KMS-11 (cell line): ENCODE measurements at regions not wholly inside any gene's neighbourhood (a gene's known extent, or its start where the extent isn't known, plus 50 kb on each side); places are given as distances from the start of the nearest gene placed in this dataset.

Experiments used
- H2AFZ ChIP-seq: fragments of 200-600 bp; sonication (generic); 2 replicates; pipeline ENCODE4 v1.6.1; 2016; ENCODE audit warnings: antibody characterized with exemption, mixed run types, low read depth
- H3K27ac ChIP-seq: fragments of 200-600 bp; sonication (generic); 2 replicates; pipeline ENCODE4 v1.6.1; 2016; ENCODE audit warnings: mild to moderate bottlenecking, mixed run types
- H3K27me3 ChIP-seq: fragments of 200-600 bp; sonication (generic); 2 replicates; pipeline ENCODE4 v1.6.1; 2017; ENCODE audit warnings: mild to moderate bottlenecking, low read depth, mixed run types, moderate library complexity; ENCODE audit not compliant: insufficient read depth
- H3K36me3 ChIP-seq: fragments of 200-600 bp; sonication (generic); 2 replicates; pipeline ENCODE4 v1.6.1; 2017; ENCODE audit warnings: mild to moderate bottlenecking, mixed run types; ENCODE audit not compliant: insufficient read depth
- H3K4me1 ChIP-seq: fragments of 200-600 bp; sonication (generic); 2 replicates; pipeline ENCODE4 v1.6.1; 2016; ENCODE audit warnings: mild to moderate bottlenecking, low read depth, mixed run types; ENCODE audit not compliant: poor library complexity, severe bottlenecking
- H3K4me2 ChIP-seq: fragments of 200-600 bp; sonication (generic); 2 replicates; pipeline ENCODE4 v1.7.0; 2016; ENCODE audit warnings: mild to moderate bottlenecking, mixed run types
- H3K4me3 ChIP-seq: fragments of 200-600 bp; sonication (generic); IDR thresholded peaks from 2 replicates; pipeline ENCODE4 v1.6.1; 2017; ENCODE audit warnings: low read depth, low read length, mixed read lengths; ENCODE audit not compliant: insufficient read depth
- H3K79me2 ChIP-seq: fragments of 200-600 bp; sonication (generic); 2 replicates; pipeline ENCODE4 v1.6.1; 2016; ENCODE audit warnings: low read depth, mixed run types; ENCODE audit not compliant: insufficient read depth
- H3K9ac ChIP-seq: fragments of 200-600 bp; sonication (generic); 2 replicates; pipeline ENCODE4 v1.6.1; 2016; ENCODE audit warnings: mild to moderate bottlenecking, mixed run types
- H4K20me1 ChIP-seq: fragments of 200-600 bp; sonication (generic); 2 replicates; pipeline ENCODE4 v1.6.1; 2016; ENCODE audit warnings: mild to moderate bottlenecking, mixed run types; ENCODE audit not compliant: insufficient read depth
- CTCF ChIP-seq: fragments of 200-600 bp; sonication (generic); conservative IDR thresholded peaks from 2 replicates; pipeline ENCODE4 v1.6.1; 2017; ENCODE audit warnings: low read depth, mild to moderate bottlenecking, antibody characterized with exemption, low read length, moderate library complexity, mixed read lengths

GRCh38 chr2:118232796-118233195 lies 144.5 kb downstream of the INSIG2 start:
- Histone ChIP-seq H3K79me2 (no peaks in the 10 kb centered on the region), H2AFZ (no peak overlapping the region), H3K4me1 (no peaks in the 10 kb centered on the region), H3K27me3 (no peaks in the 10 kb centered on the region), H3K36me3 (no peaks in the 10 kb centered on the region), H3K9ac (no peak overlapping the region), H3K27ac (no peak overlapping the region), H3K4me3 (no peak overlapping the region), H4K20me1 (no peaks in the 10 kb centered on the region), H3K4me2 (no peak overlapping the region)
- TF ChIP-seq CTCF = no peak

GRCh38 chr2:118232391-118232790 lies 144.1 kb downstream of the INSIG2 start:
- Histone ChIP-seq H2AFZ (no peak overlapping the region), H3K27me3 (no peaks in the 10 kb centered on the region), H4K20me1 (no peaks in the 10 kb centered on the region), H3K4me1 (no peaks in the 10 kb centered on the region), H3K79me2 (no peaks in the 10 kb centered on the region), H3K4me2 (no peak overlapping the region), H3K36me3 (no peaks in the 10 kb centered on the region), H3K27ac (no peak overlapping the region), H3K4me3 (no peak overlapping the region), H3K9ac (no peak overlapping the region)
- no peak for TF ChIP-seq CTCF

- no peak overlapping the region for H2AFZ ChIP-seq
- no peak overlapping the region for H3K9ac ChIP-seq
- no peaks in the 10 kb centered on the region for H3K27me3 ChIP-seq
Measured at GRCh38 chr2:118231759-118232158, 143.5 kb downstream of the INSIG2 start.

GRCh38 chr2:118227698-118228508 lies 139.6 kb downstream of the INSIG2 start:
- no peak overlapping the region for H3K27ac ChIP-seq
- no peak overlapping the region for H3K9ac ChIP-seq
- no peaks in the 10 kb centered on the region for H4K20me1 ChIP-seq
- no peak overlapping the region for H3K4me2 ChIP-seq
- H2AFZ ChIP-seq = no peak overlapping the region
- no peaks in the 10 kb centered on the region for H3K36me3 ChIP-seq
- H3K79me2 ChIP-seq = no peaks in the 10 kb centered on the region
- TF ChIP-seq CTCF = no peak
- H3K4me1 ChIP-seq = peaks cover 3% of the 10 kb centered on the region
- no peak overlapping the region for H3K4me3 ChIP-seq
- no peaks in the 10 kb centered on the region for H3K27me3 ChIP-seq

More at GRCh38 chr2:118231759-118232158, 143.5 kb downstream of the INSIG2 start:
- TF ChIP-seq CTCF = no peak
- Histone ChIP-seq H3K4me3 (no peak overlapping the region), H4K20me1 (no peaks in the 10 kb centered on the region), H3K27ac (no peak overlapping the region), H3K36me3 (no peaks in the 10 kb centered on the region), H3K79me2 (no peaks in the 10 kb centered on the region), H3K4me1 (no peaks in the 10 kb centered on the region), H3K4me2 (no peak overlapping the region)
